ENCODE measurements at regions not wholly inside any gene's neighbourhood (a gene's known extent, or its start where the extent isn't known, plus 50 kb on each side); places are given as distances from the start of the nearest gene placed in this dataset.

- Histone ChIP-seq H2AFZ (ENCODE audit: low read depth) (no peak overlapping the region), H3K9ac (no peak overlapping the region; the same call in 1 of the 2 replicates), H3K4me2 (no peak overlapping the region), H3K4me1 (ENCODE audit: low read depth, poor library complexity, severe bottlenecking) (no peaks in the 10 kb centered on the region), H3K4me3 (IDR thresholded peaks at IDR 0.05; ENCODE audit: insufficient read depth, low read depth, low read length) (no peak overlapping the region), H4K20me1 (ENCODE audit: insufficient read depth) (no peaks in the 10 kb centered on the region), H3K36me3 (ENCODE audit: insufficient read depth) (no peaks in the 10 kb centered on the region), H3K27ac (no peak overlapping the region), H3K27me3 (ENCODE audit: insufficient read depth, low read depth) (no peaks in the 10 kb centered on the region), H3K79me2 (ENCODE audit: insufficient read depth, low read depth) (no peaks in the 10 kb centered on the region)
- no peak for TF ChIP-seq CTCF (conservative IDR thresholded peaks at IDR 0.05; ENCODE audit: low read depth, low read length)
These were observed 347.5 kb upstream of the CELF4 start for GRCh38 chr18:37913051-37913450.

GRCh38 chr18:37902344-37902743 lies 336.7 kb upstream of the CELF4 start:
- Histone ChIP-seq H3K27ac (no peak overlapping the region), H3K36me3 (ENCODE audit: insufficient read depth) (no peaks in the 10 kb centered on the region), H3K4me2 (no peak overlapping the region), H3K4me1 (ENCODE audit: low read depth, poor library complexity, severe bottlenecking) (no peaks in the 10 kb centered on the region), H3K9ac (no peak overlapping the region), H3K79me2 (ENCODE audit: insufficient read depth, low read depth) (no peaks in the 10 kb centered on the region), H2AFZ (ENCODE audit: low read depth) (no peak overlapping the region), H3K4me3 (IDR thresholded peaks at IDR 0.05; ENCODE audit: insufficient read depth, low read depth, low read length) (no peak overlapping the region), H4K20me1 (ENCODE audit: insufficient read depth) (no peaks in the 10 kb centered on the region), H3K27me3 (ENCODE audit: insufficient read depth, low read depth) (no peaks in the 10 kb centered on the region)
- TF ChIP-seq CTCF (conservative IDR thresholded peaks at IDR 0.05; ENCODE audit: low read depth, low read length) = no peak

- Histone ChIP-seq H3K4me2 (no peak overlapping the region), H4K20me1 (ENCODE audit: insufficient read depth) (no peaks in the 10 kb centered on the region), H3K4me3 (IDR thresholded peaks at IDR 0.05; ENCODE audit: insufficient read depth, low read depth, low read length) (no peak overlapping the region), H3K79me2 (ENCODE audit: insufficient read depth, low read depth) (no peaks in the 10 kb centered on the region), H3K4me1 (ENCODE audit: low read depth, poor library complexity, severe bottlenecking) (no peaks in the 10 kb centered on the region), H3K36me3 (ENCODE audit: insufficient read depth) (no peaks in the 10 kb centered on the region), H3K27ac (no peak overlapping the region), H3K9ac (no peak overlapping the region), H3K27me3 (ENCODE audit: insufficient read depth, low read depth) (no peaks in the 10 kb centered on the region), H2AFZ (ENCODE audit: low read depth) (no peak overlapping the region)
- TF ChIP-seq CTCF (conservative IDR thresholded peaks at IDR 0.05; ENCODE audit: low read depth, low read length) = no peak
These were observed 334.7 kb upstream of the CELF4 start for GRCh38 chr18:37900326-37900725.

- H3K4me1 ChIP-seq (ENCODE audit: low read depth, poor library complexity, severe bottlenecking) = no peaks in the 10 kb centered on the region
- H3K4me2 ChIP-seq = no peak overlapping the region
- no peaks in the 10 kb centered on the region for H3K36me3 ChIP-seq (ENCODE audit: insufficient read depth)
- no peak overlapping the region for H3K27ac ChIP-seq
- no peaks in the 10 kb centered on the region for H4K20me1 ChIP-seq (ENCODE audit: insufficient read depth)
- no peak overlapping the region for H3K9ac ChIP-seq
- no peak overlapping the region for H2AFZ ChIP-seq (ENCODE audit: low read depth)
- H3K27me3 ChIP-seq (ENCODE audit: insufficient read depth, low read depth) = no peaks in the 10 kb centered on the region
- H3K79me2 ChIP-seq (ENCODE audit: insufficient read depth, low read depth) = no peaks in the 10 kb centered on the region
- H3K4me3 ChIP-seq (IDR thresholded peaks at IDR 0.05; ENCODE audit: insufficient read depth, low read depth, low read length) = no peak overlapping the region
- TF ChIP-seq CTCF (conservative IDR thresholded peaks at IDR 0.05; ENCODE audit: low read depth, low read length) = no peak
These were observed 324.4 kb upstream of the CELF4 start for GRCh38 chr18:37889963-37890362.
